Breast epithelium (tissue), 3 donors: ENCODE measurements at regions not wholly inside any gene's neighbourhood (a gene's known extent, or its start where the extent isn't known, plus 50 kb on each side); places are given as distances from the start of the nearest gene placed in this dataset.

Experiments
- CTCF ChIP-seq, 3 donors: fragments of 450-650 bp; IDR thresholded peaks; one replicate each; pipeline ENCODE4 v1.5.1; 2016 to 2017; ENCODE audit warnings: antibody characterized with exemption in 3 of 3, mild to moderate bottlenecking in 3 of 3, moderate library complexity in 3 of 3
- POLR2A ChIP-seq: fragments of 450-650 bp; IDR thresholded peaks from one replicate; pipeline ENCODE4 v1.6.1; 2016; ENCODE audit warnings: antibody characterized with exemption, mild to moderate bottlenecking, moderate library complexity
- POLR2AphosphoS5 ChIP-seq, 3 donors: sonication (generic); formaldehyde crosslinking; IDR thresholded peaks; one replicate each; pipeline ENCODE4 v1.6.1; 2017; ENCODE audit warnings: antibody characterized with exemption in 3 of 3

DNA sequence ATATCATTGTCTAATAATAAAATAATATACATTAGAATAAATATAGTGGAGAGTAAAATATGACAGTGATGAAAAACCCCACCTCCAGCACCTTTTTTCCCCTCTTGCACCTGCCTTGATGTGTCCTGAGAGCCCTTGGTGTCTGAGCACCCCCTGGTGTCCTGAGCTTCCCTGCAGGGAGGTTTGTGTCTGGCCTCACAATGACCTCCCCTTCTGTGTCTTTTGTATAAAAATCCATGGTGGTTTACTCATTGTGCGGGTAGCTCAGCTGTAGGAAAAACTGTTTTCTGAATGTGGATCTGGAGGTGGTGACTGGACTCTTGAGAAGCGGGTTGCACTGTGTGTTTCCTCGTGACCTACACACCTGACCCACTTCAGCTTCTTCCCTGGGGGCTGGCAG is 636.9 kb downstream of the TMEM121 start:
- TF ChIP-seq POLR2AphosphoS5 (IDR thresholded peaks at IDR 0.05), result no peak
- no peak for TF ChIP-seq CTCF (IDR thresholded peaks at IDR 0.05)
- no peak for TF ChIP-seq POLR2A
